OCI-LY7 (cell line): ENCODE measurements at regions not wholly inside any gene's neighbourhood (a gene's known extent, or its start where the extent isn't known, plus 50 kb on each side); places are given as distances from the start of the nearest gene placed in this dataset.

Source experiments
- EZH2phosphoT487 ChIP-seq: fragments of 200-600 bp; sonication (generic); IDR thresholded peaks from 2 replicates; pipeline ENCODE4 v1.6.1; 2018; ENCODE audit warnings: low read depth, borderline replicate concordance, mild to moderate bottlenecking, mixed run types, antibody characterized with exemption, low read length, moderate library complexity, mixed read lengths
- TF ChIP-seq, protein P1 (sequence below): fragments of 200-600 bp; sonication (generic); conservative IDR thresholded peaks from 2 replicates; pipeline ENCODE4 v1.5.1; 2014; ENCODE audit warnings: mild to moderate bottlenecking, antibody characterized with exemption, low read length, moderate library complexity, mixed read lengths

DNA sequence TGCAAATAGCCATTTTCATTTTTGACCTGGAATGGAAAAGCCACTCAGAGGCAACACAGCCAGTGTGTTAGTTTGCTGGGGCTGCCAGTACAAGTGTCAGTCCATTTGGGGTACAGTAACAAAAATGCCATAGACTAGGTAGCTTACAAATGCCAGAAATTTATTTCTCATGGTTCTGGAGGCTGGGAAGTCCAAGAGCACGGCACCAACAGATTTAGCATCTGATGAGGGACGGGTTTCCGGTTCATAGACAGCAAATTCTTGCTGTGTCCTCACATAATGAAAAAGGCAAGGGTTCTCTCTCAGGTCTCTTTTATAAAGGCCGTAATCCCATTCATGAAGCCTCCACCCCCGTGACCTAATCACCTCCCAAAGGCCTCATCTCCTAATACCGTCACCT is 418.2 kb downstream of the TYW1 start:
- no peak for TF ChIP-seq EZH2phosphoT487
- TF ChIP-seq, protein P1, sequence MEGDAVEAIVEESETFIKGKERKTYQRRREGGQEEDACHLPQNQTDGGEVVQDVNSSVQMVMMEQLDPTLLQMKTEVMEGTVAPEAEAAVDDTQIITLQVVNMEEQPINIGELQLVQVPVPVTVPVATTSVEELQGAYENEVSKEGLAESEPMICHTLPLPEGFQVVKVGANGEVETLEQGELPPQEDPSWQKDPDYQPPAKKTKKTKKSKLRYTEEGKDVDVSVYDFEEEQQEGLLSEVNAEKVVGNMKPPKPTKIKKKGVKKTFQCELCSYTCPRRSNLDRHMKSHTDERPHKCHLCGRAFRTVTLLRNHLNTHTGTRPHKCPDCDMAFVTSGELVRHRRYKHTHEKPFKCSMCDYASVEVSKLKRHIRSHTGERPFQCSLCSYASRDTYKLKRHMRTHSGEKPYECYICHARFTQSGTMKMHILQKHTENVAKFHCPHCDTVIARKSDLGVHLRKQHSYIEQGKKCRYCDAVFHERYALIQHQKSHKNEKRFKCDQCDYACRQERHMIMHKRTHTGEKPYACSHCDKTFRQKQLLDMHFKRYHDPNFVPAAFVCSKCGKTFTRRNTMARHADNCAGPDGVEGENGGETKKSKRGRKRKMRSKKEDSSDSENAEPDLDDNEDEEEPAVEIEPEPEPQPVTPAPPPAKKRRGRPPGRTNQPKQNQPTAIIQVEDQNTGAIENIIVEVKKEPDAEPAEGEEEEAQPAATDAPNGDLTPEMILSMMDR = no peak
